GM23338 (cell line): ENCODE measurements at regions not wholly inside any gene's neighbourhood (a gene's known extent, or its start where the extent isn't known, plus 50 kb on each side); places are given as distances from the start of the nearest gene placed in this dataset.

Experiments used
- ATAC-seq: fragments of 200-7000 bp; cut with Tn5 transposase; 3 replicates; pipeline ENCODE4 v1.9.1; 2020
- DNase-seq: peaks from one replicate; pipeline ENCODE4 v3.0.0-alpha.2; 2015; ENCODE audit warnings: low spot score
- H2AFZ ChIP-seq: fragments of 200-600 bp; sonication (generic); 2 replicates; pipeline ENCODE4 v1.8.0; 2016; ENCODE audit warnings: antibody characterized with exemption, mild to moderate bottlenecking, moderate library complexity
- H3F3A ChIP-seq: fragments of 200-600 bp; sonication (generic); replicated peaks from 2 replicates; pipeline ENCODE4 v1.8.0; 2017; ENCODE audit warnings: antibody characterized with exemption, mixed run types, low read depth
- H3K27ac ChIP-seq: fragments of 200-600 bp; sonication (generic); 2 replicates; pipeline ENCODE4 v1.6.1; 2016; ENCODE audit warnings: low read depth
- H3K27me3 ChIP-seq: fragments of 200-600 bp; sonication (generic); 2 replicates; pipeline ENCODE4 v1.8.0; 2016; ENCODE audit warnings: mild to moderate bottlenecking, mixed run types, moderate library complexity; ENCODE audit not compliant: insufficient read depth
- H3K36me3 ChIP-seq: fragments of 200-600 bp; sonication (generic); 2 replicates; pipeline ENCODE4 v1.8.0; 2016; ENCODE audit warnings: mild to moderate bottlenecking; ENCODE audit not compliant: insufficient read depth
- H3K4me1 ChIP-seq: fragments of 200-600 bp; sonication (generic); 2 replicates; pipeline ENCODE4 v1.8.0; 2016; ENCODE audit warnings: mild to moderate bottlenecking, moderate library complexity; ENCODE audit not compliant: insufficient read depth
- H3K4me2 ChIP-seq: fragments of 200-600 bp; sonication (generic); 2 replicates; pipeline ENCODE4 v1.7.1; 2017; ENCODE audit warnings: mixed run types
- H3K4me3 ChIP-seq: fragments of 200-600 bp; sonication (generic); 2 replicates; pipeline ENCODE4 v1.6.1; 2016; ENCODE audit warnings: mixed run types
- H3K79me2 ChIP-seq: fragments of 200-600 bp; sonication (generic); replicated peaks from 2 replicates; pipeline ENCODE4 v1.8.0; 2017; ENCODE audit warnings: mild to moderate bottlenecking; ENCODE audit not compliant: insufficient read depth
- H3K9me2 ChIP-seq: fragments of 200-600 bp; sonication (generic); 2 replicates; pipeline ENCODE4 v1.8.0; 2017; ENCODE audit not compliant: insufficient read depth
- H4K20me1 ChIP-seq: fragments of 200-600 bp; sonication (generic); replicated peaks from 2 replicates; pipeline ENCODE4 v1.8.0; 2017; ENCODE audit warnings: mild to moderate bottlenecking; ENCODE audit not compliant: insufficient read depth
- H3K27ac Mint-ChIP-seq: 2 replicates; pipeline ENCODE4 v1.8.0; 2020; ENCODE audit warnings: inconsistent platforms, mild to moderate bottlenecking, moderate library complexity, mixed read lengths
- H3K27me3 Mint-ChIP-seq: 3 replicates; pipeline ENCODE4 v1.8.0; 2022; ENCODE audit warnings: low read depth, mild to moderate bottlenecking, moderate library complexity, mixed read lengths, inconsistent platforms; ENCODE audit not compliant: insufficient read depth, poor library complexity
- H3K36me3 Mint-ChIP-seq: 3 replicates; pipeline ENCODE4 v1.8.0; 2021; ENCODE audit warnings: low read depth, mild to moderate bottlenecking, inconsistent platforms, moderate library complexity, mixed read lengths
- H3K4me1 Mint-ChIP-seq: 3 replicates; pipeline ENCODE4 v1.8.0; 2020; ENCODE audit warnings: mild to moderate bottlenecking, inconsistent platforms, mixed read lengths
- H3K4me3 Mint-ChIP-seq: 3 replicates; pipeline ENCODE4 v1.8.0; 2021; ENCODE audit warnings: moderate library complexity, mild to moderate bottlenecking, inconsistent platforms, mixed read lengths
- H3K9me3 Mint-ChIP-seq: 3 replicates; pipeline ENCODE4 v1.8.0; 2020; ENCODE audit warnings: moderate library complexity, mild to moderate bottlenecking, inconsistent platforms, mixed read lengths
- JUNB ChIP-seq: IDR thresholded peaks from one replicate; pipeline ENCODE4 v1.6.1; 2016; ENCODE audit warnings: antibody characterized with exemption; ENCODE audit not compliant: unreplicated experiment
- TF ChIP-seq, protein P1 (sequence below): fragments of 250-450 bp; sonication (Bioruptor Pico); IDR thresholded peaks from 2 replicates; pipeline ENCODE4 v1.5.0; 2020; ENCODE audit warnings: mild to moderate bottlenecking, moderate library complexity
- TF ChIP-seq, protein P2 (sequence below): IDR thresholded peaks from one replicate; pipeline ENCODE4 v1.6.1; 2018; ENCODE audit warnings: antibody characterized with exemption; ENCODE audit not compliant: unreplicated experiment
- TF ChIP-seq, protein P3 (sequence below): IDR thresholded peaks from 2 replicates; pipeline ENCODE4 v1.6.1; 2016; ENCODE audit warnings: antibody characterized with exemption

DNA sequence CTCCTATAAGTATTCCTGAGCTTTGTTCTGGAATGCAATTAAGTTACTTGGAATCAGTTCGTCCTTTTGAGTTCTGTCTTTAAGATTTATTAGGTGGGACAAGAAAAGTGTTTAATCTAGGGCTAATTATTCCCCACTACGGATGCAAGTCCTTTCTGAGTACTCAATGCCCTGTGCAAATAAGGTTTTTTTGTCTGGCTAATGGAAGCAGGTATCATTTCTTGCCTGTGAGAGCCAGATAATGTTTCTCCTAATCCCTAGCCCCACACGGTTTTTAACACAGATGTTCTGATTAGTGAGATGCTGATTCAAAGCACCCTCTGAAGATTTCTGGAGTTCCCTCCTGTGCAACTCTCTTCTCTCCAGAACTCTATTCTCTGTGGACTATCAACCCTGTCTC lies 296.6 kb upstream of the PRICKLE1 start:
- Histone ChIP-seq H3K36me3 (no peaks in the 10 kb centered on the region), H3K4me2 (no peak overlapping the region), H3K79me2 (no peaks in the 10 kb centered on the region), H3K9me2 (no peaks in the 10 kb centered on the region), H3K27me3 (no peaks in the 10 kb centered on the region), H3K4me1 (no peaks in the 10 kb centered on the region), H2AFZ (no peak overlapping the region; the same call in 1 of the 2 replicates), H3F3A (no peaks in the 10 kb centered on the region), H3K27ac (no peak overlapping the region), H3K4me3 (no peak overlapping the region), H4K20me1 (no peaks in the 10 kb centered on the region)
- Mint-ChIP-seq H3K36me3 (no peaks in the 10 kb centered on the region), H3K9me3 (no peaks in the 10 kb centered on the region; the same call in 2 of the 3 replicates), H3K4me1 (no peaks in the 10 kb centered on the region), H3K27ac (no peak overlapping the region), H3K27me3 (no peaks in the 10 kb centered on the region), H3K4me3 (no peak overlapping the region)
- TF ChIP-seq, protein P1, sequence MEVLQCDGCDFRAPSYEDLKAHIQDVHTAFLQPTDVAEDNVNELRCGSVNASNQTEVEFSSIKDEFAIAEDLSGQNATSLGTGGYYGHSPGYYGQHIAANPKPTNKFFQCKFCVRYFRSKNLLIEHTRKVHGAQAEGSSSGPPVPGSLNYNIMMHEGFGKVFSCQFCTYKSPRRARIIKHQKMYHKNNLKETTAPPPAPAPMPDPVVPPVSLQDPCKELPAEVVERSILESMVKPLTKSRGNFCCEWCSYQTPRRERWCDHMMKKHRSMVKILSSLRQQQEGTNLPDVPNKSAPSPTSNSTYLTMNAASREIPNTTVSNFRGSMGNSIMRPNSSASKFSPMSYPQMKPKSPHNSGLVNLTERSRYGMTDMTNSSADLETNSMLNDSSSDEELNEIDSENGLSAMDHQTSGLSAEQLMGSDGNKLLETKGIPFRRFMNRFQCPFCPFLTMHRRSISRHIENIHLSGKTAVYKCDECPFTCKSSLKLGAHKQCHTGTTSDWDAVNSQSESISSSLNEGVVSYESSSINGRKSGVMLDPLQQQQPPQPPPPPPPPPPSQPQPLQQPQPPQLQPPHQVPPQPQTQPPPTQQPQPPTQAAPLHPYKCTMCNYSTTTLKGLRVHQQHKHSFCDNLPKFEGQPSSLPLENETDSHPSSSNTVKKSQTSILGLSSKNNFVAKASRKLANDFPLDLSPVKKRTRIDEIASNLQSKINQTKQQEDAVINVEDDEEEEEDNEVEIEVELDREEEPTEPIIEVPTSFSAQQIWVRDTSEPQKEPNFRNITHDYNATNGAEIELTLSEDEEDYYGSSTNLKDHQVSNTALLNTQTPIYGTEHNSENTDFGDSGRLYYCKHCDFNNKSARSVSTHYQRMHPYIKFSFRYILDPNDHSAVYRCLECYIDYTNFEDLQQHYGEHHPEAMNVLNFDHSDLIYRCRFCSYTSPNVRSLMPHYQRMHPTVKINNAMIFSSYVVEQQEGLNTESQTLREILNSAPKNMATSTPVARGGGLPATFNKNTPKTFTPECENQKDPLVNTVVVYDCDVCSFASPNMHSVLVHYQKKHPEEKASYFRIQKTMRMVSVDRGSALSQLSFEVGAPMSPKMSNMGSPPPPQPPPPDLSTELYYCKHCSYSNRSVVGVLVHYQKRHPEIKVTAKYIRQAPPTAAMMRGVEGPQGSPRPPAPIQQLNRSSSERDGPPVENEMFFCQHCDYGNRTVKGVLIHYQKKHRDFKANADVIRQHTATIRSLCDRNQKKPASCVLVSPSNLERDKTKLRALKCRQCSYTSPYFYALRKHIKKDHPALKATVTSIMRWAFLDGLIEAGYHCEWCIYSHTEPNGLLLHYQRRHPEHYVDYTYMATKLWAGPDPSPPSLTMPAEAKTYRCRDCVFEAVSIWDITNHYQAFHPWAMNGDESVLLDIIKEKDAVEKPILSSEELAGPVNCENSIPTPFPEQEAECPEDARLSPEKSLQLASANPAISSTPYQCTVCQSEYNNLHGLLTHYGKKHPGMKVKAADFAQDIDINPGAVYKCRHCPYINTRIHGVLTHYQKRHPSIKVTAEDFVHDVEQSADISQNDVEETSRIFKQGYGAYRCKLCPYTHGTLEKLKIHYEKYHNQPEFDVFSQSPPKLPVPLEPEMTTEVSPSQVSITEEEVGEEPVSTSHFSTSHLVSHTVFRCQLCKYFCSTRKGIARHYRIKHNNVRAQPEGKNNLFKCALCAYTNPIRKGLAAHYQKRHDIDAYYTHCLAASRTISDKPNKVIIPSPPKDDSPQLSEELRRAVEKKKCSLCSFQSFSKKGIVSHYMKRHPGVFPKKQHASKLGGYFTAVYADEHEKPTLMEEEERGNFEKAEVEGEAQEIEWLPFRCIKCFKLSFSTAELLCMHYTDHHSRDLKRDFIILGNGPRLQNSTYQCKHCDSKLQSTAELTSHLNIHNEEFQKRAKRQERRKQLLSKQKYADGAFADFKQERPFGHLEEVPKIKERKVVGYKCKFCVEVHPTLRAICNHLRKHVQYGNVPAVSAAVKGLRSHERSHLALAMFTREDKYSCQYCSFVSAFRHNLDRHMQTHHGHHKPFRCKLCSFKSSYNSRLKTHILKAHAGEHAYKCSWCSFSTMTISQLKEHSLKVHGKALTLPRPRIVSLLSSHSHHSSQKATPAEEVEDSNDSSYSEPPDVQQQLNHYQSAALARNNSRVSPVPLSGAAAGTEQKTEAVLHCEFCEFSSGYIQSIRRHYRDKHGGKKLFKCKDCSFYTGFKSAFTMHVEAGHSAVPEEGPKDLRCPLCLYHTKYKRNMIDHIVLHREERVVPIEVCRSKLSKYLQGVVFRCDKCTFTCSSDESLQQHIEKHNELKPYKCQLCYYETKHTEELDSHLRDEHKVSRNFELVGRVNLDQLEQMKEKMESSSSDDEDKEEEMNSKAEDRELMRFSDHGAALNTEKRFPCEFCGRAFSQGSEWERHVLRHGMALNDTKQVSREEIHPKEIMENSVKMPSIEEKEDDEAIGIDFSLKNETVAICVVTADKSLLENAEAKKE (CRISPR knock-in tag): no peak
- DNase-seq: no peak
- no peak for ATAC-seq

DNA sequence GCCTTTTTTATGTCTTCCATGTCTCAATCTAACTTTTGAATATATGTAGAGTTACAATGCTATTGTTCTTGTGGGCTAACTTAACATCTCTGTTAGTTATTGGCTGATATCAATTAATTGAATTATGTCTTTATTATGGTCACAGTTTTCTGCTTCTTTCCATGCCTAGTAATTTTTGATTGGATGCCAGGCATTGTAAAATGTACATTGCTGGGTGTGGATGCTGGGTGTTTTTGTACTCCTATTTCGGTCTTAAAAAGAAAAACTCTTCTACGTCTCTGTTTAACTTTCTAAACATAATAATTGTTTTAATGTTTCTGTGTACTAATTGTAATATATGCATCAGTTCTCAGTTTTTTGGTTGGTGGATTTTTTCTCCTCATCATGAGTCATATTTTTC lies 296.1 kb upstream of the PRICKLE1 start:
- no peaks in the 10 kb centered on the region for H3K27me3 ChIP-seq
- DNase-seq (no peak), ATAC-seq (no peak)
- no peaks in the 10 kb centered on the region for H3K27me3 Mint-ChIP-seq
- no peaks in the 10 kb centered on the region for H3K4me1 ChIP-seq
- H3K9me2 ChIP-seq: no peaks in the 10 kb centered on the region
- H3F3A ChIP-seq: no peaks in the 10 kb centered on the region
- H2AFZ ChIP-seq: no peak overlapping the region
- H3K36me3 ChIP-seq: no peaks in the 10 kb centered on the region
- no peak overlapping the region for H3K27ac Mint-ChIP-seq
- no peak overlapping the region for H3K4me2 ChIP-seq
- no peak overlapping the region for H3K27ac ChIP-seq
- H3K4me3 Mint-ChIP-seq: no peak overlapping the region
- no peaks in the 10 kb centered on the region for H4K20me1 ChIP-seq
- H3K79me2 ChIP-seq: no peaks in the 10 kb centered on the region
- H3K9me3 Mint-ChIP-seq: no peaks in the 10 kb centered on the region; the same call in 2 of the 3 replicates
- no peaks in the 10 kb centered on the region for H3K36me3 Mint-ChIP-seq
- no peak overlapping the region for H3K4me3 ChIP-seq
- no peaks in the 10 kb centered on the region for H3K4me1 Mint-ChIP-seq
- TF ChIP-seq, protein P2, sequence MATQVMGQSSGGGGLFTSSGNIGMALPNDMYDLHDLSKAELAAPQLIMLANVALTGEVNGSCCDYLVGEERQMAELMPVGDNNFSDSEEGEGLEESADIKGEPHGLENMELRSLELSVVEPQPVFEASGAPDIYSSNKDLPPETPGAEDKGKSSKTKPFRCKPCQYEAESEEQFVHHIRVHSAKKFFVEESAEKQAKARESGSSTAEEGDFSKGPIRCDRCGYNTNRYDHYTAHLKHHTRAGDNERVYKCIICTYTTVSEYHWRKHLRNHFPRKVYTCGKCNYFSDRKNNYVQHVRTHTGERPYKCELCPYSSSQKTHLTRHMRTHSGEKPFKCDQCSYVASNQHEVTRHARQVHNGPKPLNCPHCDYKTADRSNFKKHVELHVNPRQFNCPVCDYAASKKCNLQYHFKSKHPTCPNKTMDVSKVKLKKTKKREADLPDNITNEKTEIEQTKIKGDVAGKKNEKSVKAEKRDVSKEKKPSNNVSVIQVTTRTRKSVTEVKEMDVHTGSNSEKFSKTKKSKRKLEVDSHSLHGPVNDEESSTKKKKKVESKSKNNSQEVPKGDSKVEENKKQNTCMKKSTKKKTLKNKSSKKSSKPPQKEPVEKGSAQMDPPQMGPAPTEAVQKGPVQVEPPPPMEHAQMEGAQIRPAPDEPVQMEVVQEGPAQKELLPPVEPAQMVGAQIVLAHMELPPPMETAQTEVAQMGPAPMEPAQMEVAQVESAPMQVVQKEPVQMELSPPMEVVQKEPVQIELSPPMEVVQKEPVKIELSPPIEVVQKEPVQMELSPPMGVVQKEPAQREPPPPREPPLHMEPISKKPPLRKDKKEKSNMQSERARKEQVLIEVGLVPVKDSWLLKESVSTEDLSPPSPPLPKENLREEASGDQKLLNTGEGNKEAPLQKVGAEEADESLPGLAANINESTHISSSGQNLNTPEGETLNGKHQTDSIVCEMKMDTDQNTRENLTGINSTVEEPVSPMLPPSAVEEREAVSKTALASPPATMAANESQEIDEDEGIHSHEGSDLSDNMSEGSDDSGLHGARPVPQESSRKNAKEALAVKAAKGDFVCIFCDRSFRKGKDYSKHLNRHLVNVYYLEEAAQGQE: no peak
- TF ChIP-seq, protein P3, sequence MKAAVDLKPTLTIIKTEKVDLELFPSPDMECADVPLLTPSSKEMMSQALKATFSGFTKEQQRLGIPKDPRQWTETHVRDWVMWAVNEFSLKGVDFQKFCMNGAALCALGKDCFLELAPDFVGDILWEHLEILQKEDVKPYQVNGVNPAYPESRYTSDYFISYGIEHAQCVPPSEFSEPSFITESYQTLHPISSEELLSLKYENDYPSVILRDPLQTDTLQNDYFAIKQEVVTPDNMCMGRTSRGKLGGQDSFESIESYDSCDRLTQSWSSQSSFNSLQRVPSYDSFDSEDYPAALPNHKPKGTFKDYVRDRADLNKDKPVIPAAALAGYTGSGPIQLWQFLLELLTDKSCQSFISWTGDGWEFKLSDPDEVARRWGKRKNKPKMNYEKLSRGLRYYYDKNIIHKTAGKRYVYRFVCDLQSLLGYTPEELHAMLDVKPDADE: no peak
- no peak for TF ChIP-seq JUNB
